GM12878 (cell line): ENCODE measurements at regions not wholly inside any gene's neighbourhood (a gene's known extent, or its start where the extent isn't known, plus 50 kb on each side); places are given as distances from the start of the nearest gene placed in this dataset.
A peak's percentile ranks its signal among the peaks of the same experiment; 100 is the strongest.

Experiments used
- ATAC-seq: fragments of 200-7000 bp; cut with Tn5 transposase; 3 replicates; pipeline ENCODE4 v1.9.1; 2020; ENCODE audit warnings: mild to moderate bottlenecking, moderate library complexity
- BruUV-seq: library from RNA; stranded (reverse); fragments of 400-500 nt; replicated peaks from 2 replicates; lab custom pipeline; 2021; lab: Mats Ljungman, UMichigan
- CTCF ChIA-PET: fragments of 300-600 bp; sonication (Branson Sonifier 250); formaldehyde crosslinking; extraction: SDS; loops from one replicate; lab custom pipeline; 2021; ENCODE audit warnings: inconsistent platforms; lab: Yijun Ruan, JAX
- POLR2A ChIA-PET: fragments of 350-600 bp; formaldehyde crosslinking; extraction: SDS; loops from one replicate; lab custom pipeline; 2021; ENCODE audit warnings: inconsistent platforms; lab: Charles Lee
- RAD21 ChIA-PET: fragments of 300-600 bp; sonication (Branson Sonifier 250); formaldehyde crosslinking; loops from one replicate; lab custom pipeline; 2023; ENCODE audit warnings: antibody characterized with exemption; ENCODE audit not compliant: unreplicated experiment; lab: Charles Lee
- SMC1A ChIA-PET: fragments of 300-600 bp; sonication (Branson Sonifier 250); formaldehyde crosslinking; loops from one replicate; lab custom pipeline; 2023; ENCODE audit not compliant: unreplicated experiment, uncharacterized antibody; lab: Charles Lee
- DNase-seq: peaks from one replicate; pipeline ENCODE4 v3.0.0-alpha.2; 2011; ENCODE audit warnings: low read depth, low spot score
- FAIRE-seq: peaks from 3 replicates; lab custom pipeline; 2011; peaks lifted over from hg19 to GRCh38; lab: Jason Lieb, UNC
- H2AFZ ChIP-seq: 2 replicates; pipeline ENCODE4 v1.6.0; 2011; ENCODE audit warnings: low read depth, low read length, control low read depth; ENCODE audit not compliant: control insufficient read depth
- H3K27ac ChIP-seq: 2 replicates; pipeline ENCODE4 v1.5.1; 2011; ENCODE audit warnings: control low read depth; ENCODE audit not compliant: control insufficient read depth, insufficient read depth
- H3K27me3 ChIP-seq, 2 experiments: replicated peaks in 1 of 2; 2 replicates each; pipeline versions ENCODE4 v1.6.0 to v1.6.1; 2011; ENCODE audit warnings: low read length in 1 of 2; ENCODE audit not compliant: control insufficient read depth in 2 of 2, insufficient read depth in 2 of 2
- H3K36me3 ChIP-seq, 2 experiments: 2 replicates each; pipeline ENCODE4 v1.5.1; 2011; ENCODE audit warnings: low read length in 1 of 2; ENCODE audit not compliant: control insufficient read depth in 2 of 2, insufficient read depth in 2 of 2
- H3K4me1 ChIP-seq: 2 replicates; pipeline ENCODE4 v1.6.1; 2011; ENCODE audit warnings: mild to moderate bottlenecking, low read length, moderate library complexity, mixed read lengths; ENCODE audit not compliant: control insufficient read depth, insufficient read depth
- H3K4me2 ChIP-seq: 2 replicates; pipeline ENCODE4 v1.6.0; 2011; ENCODE audit warnings: control low read depth; ENCODE audit not compliant: control insufficient read depth, insufficient read depth
- H3K4me3 ChIP-seq: fragments of 200-600 bp; sonication (generic); 2 replicates; pipeline ENCODE4 v1.5.1; 2016
- H3K79me2 ChIP-seq: 2 replicates; pipeline ENCODE4 v1.6.0; 2011; ENCODE audit warnings: low read length; ENCODE audit not compliant: control insufficient read depth, insufficient read depth
- H3K9ac ChIP-seq: 2 replicates; pipeline ENCODE4 v1.8.0; 2011; ENCODE audit warnings: low read length, control low read depth, mixed read lengths; ENCODE audit not compliant: control insufficient read depth, insufficient read depth
- H3K9me3 ChIP-seq: replicated peaks from 3 replicates; pipeline ENCODE4 v1.5.1; 2011; ENCODE audit warnings: mild to moderate bottlenecking, low read length; ENCODE audit not compliant: control insufficient read depth, insufficient read depth
- H4K20me1 ChIP-seq: 2 replicates; pipeline ENCODE4 v1.6.0; 2011; ENCODE audit not compliant: control insufficient read depth, insufficient read depth
- BCL11A ChIP-seq: IDR thresholded peaks from 2 replicates; pipeline ENCODE4 v1.6.1; 2011; ENCODE audit warnings: low read depth, low read length
- BHLHE40 ChIP-seq, 2 experiments: fragments of 450-650 bp in 1 of 2; IDR thresholded peaks; 2 replicates each; pipeline ENCODE4 v1.6.1; 2011 to 2017; ENCODE audit warnings: low read depth in 2 of 2, borderline replicate concordance in 1 of 2, improper control_type of control experiment in 1 of 2, low read length in 1 of 2, mild to moderate bottlenecking in 1 of 2
- GABPA ChIP-seq: IDR thresholded peaks from 2 replicates; pipeline ENCODE4 v1.6.1; 2014; ENCODE audit warnings: antibody characterized with exemption, low read depth, mild to moderate bottlenecking, inconsistent platforms
- HDAC6 ChIP-seq: fragments of 200-600 bp; sonication (generic); IDR thresholded peaks from one replicate; pipeline ENCODE4 v1.8.0; 2017; ENCODE audit warnings: antibody characterized with exemption; ENCODE audit not compliant: unreplicated experiment
- HDGF ChIP-seq: fragments of 450-650 bp; IDR thresholded peaks from 2 replicates; pipeline ENCODE4 v1.6.1; 2016; ENCODE audit warnings: antibody characterized with exemption
- JUND ChIP-seq: IDR thresholded peaks from 2 replicates; pipeline ENCODE4 v1.6.1; 2012; ENCODE audit warnings: low read depth, mild to moderate bottlenecking, low read length, improper control_type of control experiment, moderate library complexity
- MEF2A ChIP-seq: IDR thresholded peaks from 2 replicates; pipeline ENCODE4 v1.6.1; 2011; ENCODE audit warnings: low read depth, mild to moderate bottlenecking, low read length, moderate library complexity; ENCODE audit not compliant: insufficient read depth
- RAD51 ChIP-seq: fragments of 450-650 bp; IDR thresholded peaks from 2 replicates; pipeline ENCODE4 v1.6.1; 2016; ENCODE audit warnings: moderate library complexity, mild to moderate bottlenecking, inconsistent platforms
- ZNF622 ChIP-seq: fragments of 450-650 bp; IDR thresholded peaks from 2 replicates; pipeline ENCODE4 v1.6.1; 2017; ENCODE audit warnings: mild to moderate bottlenecking, inconsistent platforms
- WGBS: methylation state at CpG from one replicate; pipeline ENCODE4 v1.1.6; 2016; ENCODE audit warnings: low lambda C conversion rate; ENCODE audit not compliant: insufficient replicate concordance, insufficient coverage; ENCODE audit errors: missing lambda C conversion rate; 5-methylcytosine and 5-hydroxymethylcytosine counted together
- in situ Hi-C: fragments of 300-500 bp; cut with MboI; formaldehyde crosslinking; loops from 9 replicates; pipeline ENCODE4 v1.14.3; 2018; ENCODE audit warnings: mixed read lengths
- intact Hi-C: fragments of 100-400 bp; cut with micrococcal nuclease; formaldehyde crosslinking; loops from one replicate; pipeline ENCODE4 v1.14.2; 2022; ENCODE audit not compliant: unreplicated experiment
- TF ChIP-seq, protein P1 (sequence below): fragments of 450-650 bp; IDR thresholded peaks from 2 replicates; pipeline ENCODE4 v1.6.1; 2017; ENCODE audit warnings: mild to moderate bottlenecking, moderate library complexity
- TF ChIP-seq, protein P2 (sequence below): fragments of 450-650 bp; IDR thresholded peaks from 2 replicates; pipeline ENCODE4 v1.6.1; 2017; ENCODE audit warnings: borderline replicate concordance

DNA sequence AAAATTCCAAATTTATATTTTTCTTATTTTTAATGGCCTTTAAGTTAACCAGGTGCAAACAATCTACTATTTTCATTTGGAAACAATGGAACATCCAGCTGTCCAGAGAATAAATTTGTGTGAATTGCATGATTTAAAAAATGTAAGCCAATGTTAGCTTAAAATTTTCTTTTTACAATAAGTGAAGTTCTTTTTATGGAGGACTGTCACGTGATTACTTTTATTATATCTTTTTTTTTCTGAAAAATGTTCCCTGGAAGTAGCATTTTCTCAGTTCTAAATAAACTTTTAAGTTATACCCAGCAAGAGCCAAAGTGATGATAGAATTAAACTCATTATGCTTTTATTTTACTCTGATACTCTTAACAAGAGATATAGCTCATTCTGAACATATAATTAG lies 267.7 kb upstream of the SLC35B3 start:
- CTCF ChIA-PET = interaction anchor here (2.1 kb wide), 1 partner anchor 13 kb away, joined by 5 read pairs; no protein-coding TSS in a partner anchor
- intact Hi-C loops = no loop called here
- no peak for FAIRE-seq
- no peaks in the 10 kb centered on the region for H3K79me2 ChIP-seq
- no peak overlapping the region for H3K9ac ChIP-seq
- no peak overlapping the region for H2AFZ ChIP-seq
- no peaks in the 10 kb centered on the region for H3K9me3 ChIP-seq
- no peak for DNase-seq
- H3K4me3 ChIP-seq = no peak overlapping the region
- in situ Hi-C loops = no loop called here
- H3K27me3 ChIP-seq = no peaks in the 10 kb centered on the region
- RAD21 ChIA-PET = no interaction called here
- 0% methylated on average over 1 of the region's 1 CpG for WGBS
- ATAC-seq = no peak
- H3K36me3 ChIP-seq = no peaks in the 10 kb centered on the region
- peak; percentile 19; the same call in 1 of the 2 replicates for TF ChIP-seq RAD51
- TF ChIP-seq, protein P1, sequence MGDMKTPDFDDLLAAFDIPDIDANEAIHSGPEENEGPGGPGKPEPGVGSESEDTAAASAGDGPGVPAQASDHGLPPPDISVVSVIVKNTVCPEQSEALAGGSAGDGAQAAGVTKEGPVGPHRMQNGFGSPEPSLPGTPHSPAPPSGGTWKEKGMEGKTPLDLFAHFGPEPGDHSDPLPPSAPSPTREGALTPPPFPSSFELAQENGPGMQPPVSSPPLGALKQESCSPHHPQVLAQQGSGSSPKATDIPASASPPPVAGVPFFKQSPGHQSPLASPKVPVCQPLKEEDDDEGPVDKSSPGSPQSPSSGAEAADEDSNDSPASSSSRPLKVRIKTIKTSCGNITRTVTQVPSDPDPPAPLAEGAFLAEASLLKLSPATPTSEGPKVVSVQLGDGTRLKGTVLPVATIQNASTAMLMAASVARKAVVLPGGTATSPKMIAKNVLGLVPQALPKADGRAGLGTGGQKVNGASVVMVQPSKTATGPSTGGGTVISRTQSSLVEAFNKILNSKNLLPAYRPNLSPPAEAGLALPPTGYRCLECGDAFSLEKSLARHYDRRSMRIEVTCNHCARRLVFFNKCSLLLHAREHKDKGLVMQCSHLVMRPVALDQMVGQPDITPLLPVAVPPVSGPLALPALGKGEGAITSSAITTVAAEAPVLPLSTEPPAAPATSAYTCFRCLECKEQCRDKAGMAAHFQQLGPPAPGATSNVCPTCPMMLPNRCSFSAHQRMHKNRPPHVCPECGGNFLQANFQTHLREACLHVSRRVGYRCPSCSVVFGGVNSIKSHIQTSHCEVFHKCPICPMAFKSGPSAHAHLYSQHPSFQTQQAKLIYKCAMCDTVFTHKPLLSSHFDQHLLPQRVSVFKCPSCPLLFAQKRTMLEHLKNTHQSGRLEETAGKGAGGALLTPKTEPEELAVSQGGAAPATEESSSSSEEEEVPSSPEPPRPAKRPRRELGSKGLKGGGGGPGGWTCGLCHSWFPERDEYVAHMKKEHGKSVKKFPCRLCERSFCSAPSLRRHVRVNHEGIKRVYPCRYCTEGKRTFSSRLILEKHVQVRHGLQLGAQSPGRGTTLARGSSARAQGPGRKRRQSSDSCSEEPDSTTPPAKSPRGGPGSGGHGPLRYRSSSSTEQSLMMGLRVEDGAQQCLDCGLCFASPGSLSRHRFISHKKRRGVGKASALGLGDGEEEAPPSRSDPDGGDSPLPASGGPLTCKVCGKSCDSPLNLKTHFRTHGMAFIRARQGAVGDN = no peak
- POLR2A ChIA-PET = no interaction called here
- H3K27ac ChIP-seq = no peak overlapping the region
- H4K20me1 ChIP-seq = no peaks in the 10 kb centered on the region
- SMC1A ChIA-PET = no interaction called here
- no peaks in the 10 kb centered on the region for H3K4me1 ChIP-seq
- BruUV-seq = no TSS peak
- H3K4me2 ChIP-seq = no peak overlapping the region

DNA sequence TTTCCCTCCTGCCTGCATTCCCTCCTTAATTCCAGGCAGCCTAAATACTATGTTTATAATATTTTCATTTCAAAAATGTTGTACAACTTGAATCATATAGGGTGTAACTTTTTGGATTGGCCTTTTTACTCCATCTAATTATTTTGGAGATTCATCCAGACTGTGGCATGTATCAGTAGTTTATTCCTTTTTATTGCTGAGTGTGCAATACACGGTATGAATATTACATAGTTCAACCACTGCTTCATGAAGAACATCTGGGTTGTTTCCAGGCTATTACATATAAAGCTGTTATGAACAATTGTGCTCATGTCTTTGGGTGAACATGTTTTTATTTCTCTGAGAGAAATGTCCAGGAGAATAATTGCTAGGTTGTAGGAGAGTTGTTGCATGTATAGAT lies 253.5 kb upstream of the SLC35B3 start:
- Histone ChIP-seq H3K4me2 (no peak overlapping the region), H3K9me3 (no peaks in the 10 kb centered on the region; the same call in 2 of the 3 replicates), H3K27me3 (no peaks in the 10 kb centered on the region), H3K9ac (no peak overlapping the region), H3K4me1 (no peaks in the 10 kb centered on the region; the same call in 1 of the 2 replicates), H3K27ac (no peak overlapping the region), H3K36me3 (no peaks in the 10 kb centered on the region), H4K20me1 (no peaks in the 10 kb centered on the region), H3K79me2 (no peaks in the 10 kb centered on the region), H2AFZ (no peak overlapping the region), H3K4me3 (no peak overlapping the region)
- ChIA-PET SMC1A (no interaction called here), RAD21 (no interaction called here), POLR2A (no interaction called here), CTCF (no interaction called here)
- WGBS = 0% methylated on average over 1 of the region's 1 CpG
- in situ Hi-C loops (no loop called here), intact Hi-C loops (no loop called here)
- FAIRE-seq = no peak
- ATAC-seq = no peak
- no peak for DNase-seq
- no TSS peak for BruUV-seq
- TF ChIP-seq, protein P2, sequence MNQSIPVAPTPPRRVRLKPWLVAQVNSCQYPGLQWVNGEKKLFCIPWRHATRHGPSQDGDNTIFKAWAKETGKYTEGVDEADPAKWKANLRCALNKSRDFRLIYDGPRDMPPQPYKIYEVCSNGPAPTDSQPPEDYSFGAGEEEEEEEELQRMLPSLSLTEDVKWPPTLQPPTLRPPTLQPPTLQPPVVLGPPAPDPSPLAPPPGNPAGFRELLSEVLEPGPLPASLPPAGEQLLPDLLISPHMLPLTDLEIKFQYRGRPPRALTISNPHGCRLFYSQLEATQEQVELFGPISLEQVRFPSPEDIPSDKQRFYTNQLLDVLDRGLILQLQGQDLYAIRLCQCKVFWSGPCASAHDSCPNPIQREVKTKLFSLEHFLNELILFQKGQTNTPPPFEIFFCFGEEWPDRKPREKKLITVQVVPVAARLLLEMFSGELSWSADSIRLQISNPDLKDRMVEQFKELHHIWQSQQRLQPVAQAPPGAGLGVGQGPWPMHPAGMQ = no peak
- TF ChIP-seq HDGF = no peak
- TF ChIP-seq MEF2A = no peak
- no peak for TF ChIP-seq BCL11A
- TF ChIP-seq GABPA = no peak
- TF ChIP-seq HDAC6 = no peak
- no peak for TF ChIP-seq JUND
- TF ChIP-seq BHLHE40 (IDR thresholded peaks at IDR 0.05; ENCODE audit: borderline replicate concordance in 1 of 2, low read depth in 2 of 2, low read length in 1 of 2) = no peak
- no peak for TF ChIP-seq ZNF622
